ENCODE measurements at regions not wholly inside any gene's neighbourhood (a gene's known extent, or its start where the extent isn't known, plus 50 kb on each side); places are given as distances from the start of the nearest gene placed in this dataset.
"Not testable (repeated sequence)": the region's sequence is repeated elsewhere in the genome, so short reads cannot be mapped to it uniquely, and the experiment has no call there.

DNA sequence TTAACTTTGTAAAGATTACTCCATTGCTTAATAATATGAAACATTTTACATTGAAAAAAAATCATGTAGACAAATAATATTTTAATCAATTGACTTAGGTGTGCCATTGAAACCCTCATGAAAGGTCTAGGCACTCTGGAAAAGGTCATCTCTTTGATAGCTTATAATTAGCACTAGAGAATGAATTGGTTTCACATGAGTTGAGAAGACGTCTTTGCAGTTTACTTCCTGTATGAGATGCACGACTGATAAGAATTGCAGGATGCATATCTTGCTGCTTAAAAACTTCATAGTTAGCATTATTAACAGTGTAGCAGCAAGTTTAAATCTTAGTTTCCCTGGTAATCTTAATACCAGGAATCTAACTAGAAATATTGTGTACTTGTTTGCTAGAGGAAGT is 614.2 kb upstream of the COBL start:
- no peak for DNase-seq (ENCODE audit: low spot score)

DNA sequence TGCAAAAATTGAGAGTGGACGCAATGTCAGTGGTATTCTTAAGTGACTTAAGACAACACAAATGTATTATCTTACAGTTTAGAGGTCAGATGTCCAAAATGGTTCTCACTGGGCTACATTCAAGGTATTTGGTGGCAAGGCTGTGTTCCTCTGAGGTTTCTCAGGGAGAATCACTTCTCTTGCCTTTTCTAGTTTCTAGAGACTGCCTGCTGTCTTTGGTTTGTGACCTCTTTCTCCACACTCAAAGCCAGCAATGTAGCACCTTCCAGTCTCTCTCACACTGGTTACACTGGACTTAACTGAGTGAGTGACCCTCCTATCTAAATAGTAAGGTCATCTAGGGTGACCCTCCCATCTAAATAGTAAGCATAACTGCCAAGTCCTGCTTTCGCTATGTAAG is 613.2 kb upstream of the COBL start:
- DNase-seq (ENCODE audit: low spot score), result no peak

DNA sequence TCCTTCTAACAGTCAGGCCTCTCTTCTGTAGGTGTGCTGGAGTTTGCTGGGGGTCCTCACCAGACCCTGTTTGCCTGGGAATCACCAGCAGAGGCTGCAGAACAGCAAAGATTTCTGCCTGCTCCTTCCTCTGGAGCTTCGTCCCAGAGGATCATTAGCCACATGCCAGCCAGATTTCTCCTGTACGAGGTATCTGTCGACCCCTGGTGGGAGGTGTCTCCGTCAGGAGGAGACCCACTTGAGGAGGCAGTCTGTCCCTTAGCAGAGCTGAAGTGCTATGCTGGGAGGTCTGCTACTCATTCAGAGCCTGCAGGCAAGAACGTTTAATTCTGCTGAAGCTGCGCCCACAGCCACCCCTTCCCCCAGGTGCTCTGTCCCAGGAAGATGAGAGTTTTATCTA is 611.1 kb upstream of the COBL start:
- DNase-seq (ENCODE audit: low spot score), result no peak

DNA sequence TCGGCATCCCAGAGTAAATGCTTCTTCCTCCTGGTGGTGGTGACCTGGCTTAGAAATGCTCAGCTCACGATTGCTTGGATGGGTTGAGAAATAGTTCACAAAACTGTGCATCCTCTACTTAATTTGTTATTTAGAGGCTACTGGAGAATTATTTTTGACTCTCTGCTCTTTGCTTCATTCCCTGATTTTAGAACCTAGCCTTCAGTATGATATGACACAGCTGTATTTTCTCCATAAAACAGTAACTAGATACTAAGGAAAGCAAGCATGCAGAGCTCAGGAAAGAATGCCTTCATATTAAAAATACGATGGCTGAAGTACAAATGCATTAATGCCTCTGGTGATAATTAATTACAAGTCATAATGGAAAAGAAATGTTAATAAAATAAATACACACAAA is 602.0 kb upstream of the COBL start:
- DNase-seq (ENCODE audit: low spot score), result no peak

DNA sequence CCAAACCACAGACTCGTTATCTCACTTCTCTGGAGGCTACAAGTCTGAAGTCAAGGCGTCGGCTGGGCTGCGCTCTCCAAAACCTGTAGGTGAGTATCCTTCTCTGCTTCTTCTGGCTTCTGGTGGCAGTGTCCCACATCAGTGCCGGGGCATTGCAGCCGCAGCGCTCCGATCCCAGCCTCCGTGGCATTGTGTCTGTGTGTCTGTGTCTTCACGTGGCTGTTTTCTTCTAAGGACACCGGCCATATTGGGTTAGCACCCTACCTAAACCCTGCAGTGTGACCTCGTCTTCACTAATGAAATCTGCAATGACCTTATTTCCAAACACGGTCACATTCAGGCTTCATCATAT is 584.9 kb upstream of the COBL start:
- DNase-seq (ENCODE audit: low spot score), result no peak

DNA sequence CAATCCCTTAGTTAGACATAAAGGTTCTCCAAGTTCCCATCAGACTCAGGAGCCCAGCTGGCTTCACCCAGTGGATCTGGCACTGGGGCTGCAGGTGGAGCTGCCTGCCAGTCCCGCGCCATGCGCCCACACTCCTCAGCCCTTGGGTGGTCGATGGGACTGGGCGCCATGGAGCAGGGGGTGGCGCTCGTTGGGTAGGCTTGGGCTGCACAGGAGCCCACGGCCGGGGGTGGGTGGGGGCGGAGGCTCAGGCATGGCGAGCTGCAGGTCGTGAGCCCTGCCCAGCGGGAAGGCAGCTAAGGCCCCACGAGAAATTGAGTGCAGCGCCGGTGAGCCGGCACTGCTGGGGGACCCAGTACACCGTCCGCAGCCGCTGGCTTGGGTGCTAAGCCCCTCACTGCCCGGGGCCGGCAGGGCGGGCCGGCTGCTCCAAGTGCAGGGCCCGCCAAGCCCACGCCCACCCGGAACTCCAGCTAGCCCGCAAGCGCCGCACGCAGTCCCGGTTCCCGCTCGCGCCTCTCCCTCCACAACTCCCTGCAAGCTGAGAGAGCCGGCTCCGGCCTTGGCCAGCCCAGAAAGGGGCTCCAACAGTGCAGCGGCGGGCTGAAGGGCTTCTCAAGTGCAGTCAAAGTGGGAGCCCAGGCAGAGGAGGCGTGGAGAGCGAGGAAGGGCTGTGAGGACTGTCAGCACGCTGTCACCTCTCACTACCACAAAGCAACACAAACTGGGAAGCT is 584.3 kb upstream of the COBL start:
- DNase-seq (ENCODE audit: low spot score), result not testable (repeated sequence)

DNA sequence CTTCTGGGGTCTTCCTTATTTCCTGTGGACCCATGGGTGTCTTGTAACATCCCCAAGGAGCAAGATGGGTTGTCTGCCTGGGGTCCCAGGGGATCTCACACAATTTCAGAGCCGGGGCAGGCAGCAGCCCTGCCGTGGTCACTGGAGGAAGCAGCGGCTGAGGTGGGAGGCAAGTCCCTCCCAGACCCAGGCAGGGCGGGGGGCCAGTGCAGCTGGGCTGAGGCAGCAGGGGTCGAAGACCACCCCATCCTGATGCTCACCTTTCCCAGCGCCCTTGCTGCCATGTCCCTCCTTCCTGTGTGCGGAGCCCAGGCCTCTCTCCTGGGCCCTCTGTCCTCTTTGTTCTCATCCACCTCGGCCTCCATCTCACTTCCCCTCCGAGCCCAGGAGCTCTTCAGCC is 583.0 kb upstream of the COBL start:
- DNase-seq (ENCODE audit: low spot score), result no peak

DNA sequence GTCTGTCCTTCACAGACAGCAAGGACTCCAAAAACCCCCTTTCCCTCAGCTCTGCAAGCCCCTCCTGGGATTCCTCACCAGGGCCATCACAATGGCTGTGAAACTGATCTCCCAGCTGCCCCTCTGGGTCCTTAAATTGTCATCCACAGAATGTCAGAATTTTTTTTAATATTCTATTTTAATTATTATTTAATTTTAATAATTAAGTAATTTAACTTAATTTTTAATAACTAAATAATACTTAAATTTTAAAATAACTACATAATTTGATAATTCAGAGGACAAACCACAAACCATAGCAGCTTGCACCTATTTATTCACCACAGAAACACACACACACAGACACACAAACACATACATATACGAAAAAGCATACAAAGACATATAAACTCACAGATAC is 565.8 kb upstream of the COBL start:
- DNase-seq (ENCODE audit: low spot score), result no peak

DNA sequence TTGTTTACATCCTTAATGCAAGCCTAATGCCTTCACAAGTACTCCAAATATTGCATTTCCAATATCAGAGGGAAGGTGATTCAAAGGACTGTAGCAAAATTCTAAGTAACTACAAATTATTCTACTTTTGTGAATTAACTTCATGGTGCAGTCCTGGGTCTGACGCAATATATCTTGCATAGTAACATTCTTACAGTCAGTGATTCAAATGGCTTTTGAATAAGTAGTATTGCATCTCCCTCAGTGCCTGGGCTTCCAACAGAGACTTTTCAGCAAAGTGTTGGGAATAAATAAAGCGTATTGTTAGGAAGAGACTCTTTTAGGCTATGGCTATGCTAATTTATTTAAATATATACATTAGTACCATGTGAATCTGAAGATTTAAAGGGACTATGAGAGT is 564.7 kb upstream of the COBL start:
- DNase-seq (ENCODE audit: low spot score), result no peak

DNA sequence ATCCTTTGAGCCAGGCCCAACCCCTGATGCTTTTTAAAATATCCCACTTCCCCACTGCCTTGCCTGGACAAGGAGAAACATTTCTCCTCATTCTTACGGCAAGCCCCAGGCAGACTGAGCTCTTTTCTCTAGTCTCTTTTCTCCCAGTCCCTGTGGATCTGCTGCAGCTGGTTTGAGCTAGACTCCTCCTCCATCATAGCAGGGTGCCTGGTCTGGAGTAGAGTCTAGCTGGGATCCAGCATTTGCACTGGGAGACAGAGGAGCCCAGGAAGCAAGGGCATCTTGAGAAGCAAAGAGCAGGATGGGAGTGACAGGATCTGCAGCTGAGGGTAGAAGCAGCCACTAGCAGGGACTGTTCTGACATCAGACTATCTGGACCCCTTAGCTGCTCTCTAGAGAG is 562.3 kb upstream of the COBL start:
- DNase-seq (ENCODE audit: low spot score), result no peak

DNA sequence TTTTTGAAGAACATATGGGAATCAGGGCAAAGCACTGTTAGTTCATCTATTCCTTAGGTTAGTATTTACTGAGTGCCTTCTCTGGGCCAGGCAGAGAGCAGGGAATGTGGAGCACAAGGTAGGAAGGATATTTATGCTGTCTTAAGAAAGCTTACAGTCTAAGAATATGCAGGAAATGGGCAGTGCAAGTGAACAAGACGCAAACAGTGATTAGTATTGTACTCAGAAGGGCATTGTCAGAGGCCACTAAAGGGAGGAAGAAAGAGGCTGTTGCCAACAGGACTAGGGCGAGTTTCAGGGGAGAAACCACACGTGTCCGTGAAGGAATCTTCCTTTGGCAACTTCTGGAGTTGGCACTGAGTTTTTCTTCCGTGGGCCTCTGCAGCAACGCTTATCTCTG is 552.8 kb upstream of the COBL start:
- no peak for DNase-seq (ENCODE audit: low spot score)

DNA sequence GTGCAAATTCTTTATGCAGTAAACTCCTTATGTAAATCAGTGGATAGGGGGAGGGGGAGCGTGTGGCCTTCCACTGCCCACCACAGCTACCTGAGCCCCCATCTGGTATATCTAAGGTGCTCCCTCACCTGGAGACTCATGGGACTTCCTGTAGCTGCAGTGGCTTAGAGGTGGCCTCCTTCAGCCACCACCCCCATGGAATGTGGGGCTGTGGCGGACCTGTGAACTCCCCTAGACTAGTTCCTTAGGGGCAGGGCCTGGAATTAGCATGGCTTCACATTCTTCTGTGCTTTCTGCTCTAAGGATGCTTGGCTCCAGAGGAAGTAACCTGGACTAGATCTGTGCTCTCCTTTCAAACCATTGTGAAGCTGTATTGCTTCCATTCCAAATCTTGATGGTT is 550.5 kb upstream of the COBL start:
- no peak for DNase-seq (ENCODE audit: low spot score)

DNA sequence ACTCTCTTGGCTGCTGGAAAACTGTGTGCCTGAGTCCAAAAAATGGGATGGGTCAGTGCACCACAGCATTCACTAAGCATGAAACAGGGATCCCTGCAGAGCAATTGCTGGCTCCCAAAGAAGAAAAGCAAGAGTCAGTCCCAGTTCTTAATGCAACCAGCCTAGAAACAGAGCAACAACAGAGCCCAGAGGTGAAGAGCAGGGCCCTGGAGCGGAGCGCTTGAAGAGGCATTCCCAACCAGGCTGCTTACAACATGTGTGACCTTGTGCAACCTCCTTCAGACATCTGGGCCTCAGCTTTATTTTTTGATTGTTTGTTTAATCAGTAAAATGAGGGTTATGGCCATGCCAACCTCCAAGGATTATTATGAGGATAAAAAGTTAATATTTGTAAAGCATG is 543.7 kb upstream of the COBL start:
- DNase-seq (ENCODE audit: low spot score), result no peak

DNA sequence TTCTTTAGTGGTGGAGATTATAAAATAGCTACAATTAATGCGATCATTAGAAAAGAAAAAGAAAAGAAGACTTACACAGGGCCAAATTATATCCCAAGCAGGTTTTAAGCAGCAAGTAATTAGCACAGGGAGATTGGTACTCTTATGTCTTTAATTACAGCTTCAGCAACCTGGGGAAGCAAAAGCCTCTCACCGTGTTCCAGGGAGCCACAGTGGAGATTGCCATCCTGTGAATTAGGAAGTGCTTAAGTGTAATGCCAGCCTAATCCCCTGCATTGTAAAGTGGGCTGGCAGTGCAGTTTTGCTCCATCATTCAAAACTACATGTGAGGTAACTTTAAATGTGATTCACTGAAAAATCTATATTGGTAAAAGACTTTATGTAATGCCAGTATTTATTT is 533.5 kb upstream of the COBL start:
- DNase-seq (ENCODE audit: low spot score), result peak; percentile 76

DNA sequence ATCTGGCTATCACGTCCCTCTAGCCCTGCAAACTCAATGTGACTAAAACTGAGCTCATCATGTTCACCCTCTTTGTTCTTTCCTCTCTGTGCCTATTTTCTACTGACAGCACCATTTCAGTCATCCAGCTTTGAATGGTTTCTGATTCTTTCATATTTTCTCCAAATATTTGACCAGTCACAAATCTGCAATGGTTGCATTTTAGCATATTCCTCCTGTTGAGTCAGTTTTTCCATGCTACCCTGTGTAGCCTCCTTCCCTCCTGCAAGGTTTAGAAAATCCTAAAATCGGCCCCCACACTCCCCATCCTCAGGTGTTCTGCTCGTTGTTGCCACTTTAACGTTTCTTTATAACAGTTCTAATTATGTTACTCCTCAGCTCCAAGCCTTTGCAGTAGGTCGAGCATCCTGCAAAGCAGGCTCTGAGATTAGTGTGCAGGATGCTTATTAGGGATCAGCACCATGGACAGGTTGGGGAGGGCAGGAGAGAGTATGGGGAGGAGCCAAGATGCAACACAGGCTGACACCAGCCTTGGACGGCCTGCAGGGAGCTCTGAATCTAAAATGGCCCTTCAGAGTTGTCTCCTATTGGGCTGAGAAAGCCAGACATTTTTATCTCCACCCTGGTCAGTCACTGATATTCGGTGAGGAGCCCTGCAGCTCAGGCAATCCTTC is 531.0 kb upstream of the COBL start:
- DNase-seq (ENCODE audit: low spot score), result no peak

DNA sequence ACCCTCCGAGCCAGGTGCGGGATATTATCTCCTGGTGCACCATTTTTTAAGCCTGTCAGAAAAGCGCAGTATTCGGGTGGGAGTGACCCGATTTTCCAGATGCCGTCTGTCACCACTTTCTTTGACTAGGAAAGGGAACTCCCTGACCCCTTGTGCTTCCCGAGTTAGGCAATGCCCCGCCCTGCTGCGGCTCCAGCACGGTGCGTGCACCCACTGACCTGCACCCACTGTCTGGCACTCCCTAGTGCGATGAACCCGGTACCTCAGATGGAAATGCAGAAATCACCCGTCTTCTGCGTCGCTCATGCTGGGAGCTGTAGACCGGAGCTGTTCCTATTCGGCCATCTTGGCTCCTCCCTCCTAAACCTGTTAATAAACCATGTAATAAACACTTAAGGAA is 522.5 kb upstream of the COBL start:
- not testable (repeated sequence) for DNase-seq (ENCODE audit: low spot score)

DNA sequence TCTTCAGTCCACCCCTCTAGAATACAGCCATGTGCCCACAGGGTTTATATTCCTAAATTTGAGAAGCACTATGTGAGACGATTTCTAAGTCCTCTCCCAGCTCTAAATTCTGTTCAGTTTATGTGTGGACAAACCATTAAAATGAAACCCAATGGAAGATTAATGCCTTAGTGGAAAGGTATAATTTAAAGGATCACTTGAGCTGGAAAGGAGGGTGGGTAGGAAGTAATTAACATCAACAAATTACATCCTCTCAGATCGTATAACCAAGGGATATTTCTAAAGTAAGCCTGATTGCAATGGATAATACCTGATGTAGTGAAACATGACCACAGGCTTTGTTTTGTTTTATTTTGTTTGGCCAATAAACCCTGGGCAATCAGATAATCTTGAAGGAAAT is 511.0 kb upstream of the COBL start:
- DNase-seq (ENCODE audit: low spot score), result no peak

DNA sequence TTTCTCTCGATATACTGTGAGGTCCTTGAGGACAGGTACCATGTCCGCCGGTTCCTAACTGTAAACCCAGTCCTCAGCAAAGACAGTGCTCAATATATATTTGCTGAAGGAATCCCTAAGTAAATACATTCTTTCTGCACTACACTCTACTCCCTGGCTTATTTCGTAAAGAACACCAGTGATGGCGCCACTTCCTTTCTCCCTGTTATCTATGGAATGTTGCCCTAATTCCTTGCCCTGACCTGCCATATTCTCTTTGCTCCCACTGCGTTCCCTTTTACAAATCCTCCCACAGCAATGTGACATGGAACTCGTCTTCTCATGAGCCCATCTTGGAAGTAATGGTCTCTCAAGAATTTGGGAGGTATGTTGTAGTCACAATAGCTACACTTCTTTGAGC is 507.4 kb upstream of the COBL start:
- DNase-seq (ENCODE audit: low spot score), result no peak

DNA sequence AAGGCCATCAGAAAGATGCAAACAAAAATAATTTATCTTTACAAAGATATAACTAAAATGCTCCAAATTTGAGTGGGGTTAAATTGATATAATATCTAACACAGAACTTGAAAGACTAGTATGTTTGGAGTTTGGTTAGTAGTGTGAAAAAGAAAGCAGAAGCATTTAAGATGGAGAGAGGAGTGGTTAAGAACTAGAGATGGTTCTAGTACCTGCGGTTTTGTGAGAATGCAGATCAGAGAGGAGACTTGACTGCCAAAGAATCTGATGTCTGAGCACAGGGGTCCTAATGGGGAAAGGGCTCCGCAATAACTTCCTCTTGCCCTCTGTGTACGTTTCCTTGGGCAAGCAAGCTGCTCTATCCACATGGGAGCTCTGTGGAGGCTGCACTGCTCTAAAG is 506.8 kb upstream of the COBL start:
- no peak for DNase-seq (ENCODE audit: low spot score)

DNA sequence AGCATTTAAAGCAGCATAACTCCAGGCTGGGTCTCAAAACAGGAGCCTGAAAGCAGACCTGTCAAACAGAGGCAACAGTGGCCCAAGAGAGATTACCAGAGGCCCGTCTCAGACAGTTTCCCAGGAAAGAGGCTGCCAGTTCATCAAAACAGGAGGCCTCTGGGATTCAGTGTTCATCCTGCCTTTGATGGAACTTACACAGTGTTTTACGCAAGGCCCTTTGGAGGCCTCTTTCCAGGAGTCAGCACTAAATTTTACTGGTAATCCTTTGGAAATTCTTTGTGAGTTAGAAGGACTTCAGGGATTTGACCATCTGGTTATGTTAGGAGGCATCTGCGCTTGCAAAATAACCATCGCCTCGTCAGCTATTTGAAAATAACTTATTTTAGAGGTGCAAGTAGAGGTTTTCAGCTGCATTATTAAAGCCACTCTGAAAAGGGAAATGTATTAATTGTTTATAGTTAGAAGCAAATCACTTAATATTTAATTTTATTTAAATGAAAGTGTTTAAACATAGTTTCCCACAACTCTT is 501.2 kb upstream of the COBL start:
- DNase-seq (ENCODE audit: low spot score), result no peak

DNA sequence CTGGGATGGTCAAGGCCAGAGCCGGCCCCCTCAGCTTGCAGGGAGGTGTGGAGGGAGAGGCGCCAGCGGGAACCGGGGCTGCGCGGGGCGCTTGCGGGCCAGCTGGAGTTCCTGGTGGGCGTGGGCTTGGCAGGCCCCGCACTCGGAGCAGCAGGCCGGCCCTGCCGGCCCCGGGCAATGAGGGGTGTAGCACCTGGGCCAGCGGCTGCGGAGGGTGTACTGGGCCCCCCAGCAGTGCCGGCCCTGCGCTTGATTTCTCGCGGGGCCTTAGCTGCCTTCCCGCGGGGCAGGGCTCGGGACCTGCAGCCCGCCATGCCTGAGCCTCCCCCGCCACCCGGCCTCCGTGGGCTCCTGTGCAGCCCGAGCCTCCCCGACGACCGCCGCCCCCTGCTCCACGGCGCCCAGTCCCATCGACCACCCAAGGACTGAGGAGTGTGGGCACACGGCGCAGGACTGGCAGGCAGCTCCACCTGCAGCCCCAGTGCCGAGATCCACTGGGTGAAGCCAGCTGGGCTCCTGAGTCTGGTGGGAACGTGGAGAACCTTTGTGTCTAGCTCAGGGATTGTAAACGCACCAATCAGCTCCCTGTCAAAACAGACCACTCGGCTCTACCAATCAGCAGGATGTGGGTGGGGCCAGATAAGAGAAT is 489.3 kb upstream of the COBL start:
- not testable (repeated sequence) for DNase-seq (ENCODE audit: low spot score)

DNA sequence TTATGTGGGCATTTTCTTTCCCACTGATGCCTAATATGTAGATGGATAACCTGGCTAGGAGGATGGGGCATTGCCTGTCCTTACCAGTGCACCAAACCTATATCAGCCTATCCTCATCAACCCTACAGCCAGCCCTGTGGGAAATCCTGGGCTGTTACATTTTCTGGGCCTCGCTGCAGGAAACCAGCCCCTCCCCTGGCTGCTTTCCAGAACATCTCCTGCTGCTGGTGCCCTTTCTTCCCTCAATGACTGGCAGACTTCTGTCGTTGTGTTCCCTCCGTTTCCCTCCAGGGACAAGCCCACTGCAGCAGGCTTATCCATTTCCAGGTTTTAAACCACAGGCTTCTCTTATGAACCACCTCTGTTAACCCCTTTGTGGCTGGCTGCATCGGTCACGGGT is 486.1 kb upstream of the COBL start:
- DNase-seq (ENCODE audit: low spot score), result no peak

DNA sequence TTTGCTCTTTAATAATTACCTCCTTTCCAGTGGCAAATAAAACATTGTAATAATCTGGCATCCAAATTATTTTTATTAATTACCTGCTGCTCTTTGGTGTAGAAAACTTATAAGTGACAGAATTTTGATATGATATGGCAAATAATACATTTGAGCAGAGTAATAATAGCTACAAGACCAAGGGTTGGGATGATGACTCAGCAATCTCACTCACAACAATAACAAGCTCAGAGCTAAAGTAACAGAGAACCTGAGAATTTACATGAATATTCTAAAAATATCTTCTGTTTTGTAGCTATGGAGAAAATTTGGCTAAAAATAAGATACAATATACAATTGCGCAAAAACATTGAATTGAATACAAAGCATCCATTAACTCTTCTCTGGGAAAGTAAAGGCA is 480.8 kb upstream of the COBL start:
- DNase-seq (ENCODE audit: low spot score), result no peak

DNA sequence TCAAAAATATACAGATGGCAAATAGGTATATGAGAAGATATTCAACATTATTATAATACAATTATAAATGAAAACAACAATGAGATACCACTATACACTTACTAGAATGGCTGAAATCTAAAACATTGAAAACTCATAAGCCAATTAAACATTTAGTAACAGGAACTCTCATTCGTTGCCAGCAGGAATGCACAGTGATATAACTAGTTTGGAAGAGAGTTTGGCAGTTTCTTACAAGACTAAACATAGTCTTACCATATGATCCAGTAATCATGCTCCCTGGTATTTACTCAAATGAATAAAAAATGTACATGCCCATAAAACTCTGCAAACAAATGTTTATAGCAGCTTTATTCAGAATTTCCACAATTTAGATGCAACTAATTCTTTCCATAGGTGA is 476.2 kb upstream of the COBL start:
- DNase-seq (ENCODE audit: low spot score), result no peak

Measured in D341Med (cell line).